ENCODE measurements at regions not wholly inside any gene's neighbourhood (a gene's known extent, or its start where the extent isn't known, plus 50 kb on each side); places are given as distances from the start of the nearest gene placed in this dataset.

GRCh38 chr5:10812218-10812617, 51.2 kb upstream of the DAP start:
- TF ChIP-seq CTCF (IDR thresholded peaks at IDR 0.05): no peak
- peaks cover 7% of the 10 kb centered on the region for H3K36me3 Mint-ChIP-seq (ENCODE audit: low read depth)
- H3K9me3 Mint-ChIP-seq (ENCODE audit: low read depth): peaks cover 24% of the 10 kb centered on the region
- peaks cover 17% of the 10 kb centered on the region for H3K27me3 Mint-ChIP-seq (ENCODE audit: low read depth)
- no peaks in the 10 kb centered on the region for H3K4me1 Mint-ChIP-seq (ENCODE audit: low read depth)
- no peak overlapping the region for H3K4me3 Mint-ChIP-seq (ENCODE audit: unreplicated experiment)
- DNase-seq (ENCODE audit: low spot score): no peak
- H3K27ac Mint-ChIP-seq (ENCODE audit: unreplicated experiment): no peak overlapping the region

All from chondrocyte (in vitro differentiated cells).